OCI-LY7 (cell line): ENCODE measurements at regions not wholly inside any gene's neighbourhood (a gene's known extent, or its start where the extent isn't known, plus 50 kb on each side); places are given as distances from the start of the nearest gene placed in this dataset.

Source experiments
- BruUV-seq: library from RNA; stranded (reverse); fragments of 400-500 nt; replicated peaks from 2 replicates; lab custom pipeline; 2021; lab: Mats Ljungman, UMichigan
- CTCF ChIA-PET: fragments of 300-600 bp; sonication (Branson Sonifier 250); formaldehyde crosslinking; loops from one replicate; lab custom pipeline; 2022; ENCODE audit warnings: antibody characterized with exemption; ENCODE audit not compliant: unreplicated experiment; lab: Charles Lee
- POLR2A ChIA-PET: fragments of 300-600 bp; sonication (Branson Sonifier 250); formaldehyde crosslinking; loops from one replicate; lab custom pipeline; 2022; ENCODE audit warnings: antibody characterized with exemption; lab: Charles Lee
- DNase-seq: peaks from one replicate; pipeline ENCODE4 v3.0.0-alpha.2; 2015; ENCODE audit warnings: low spot score
- H2AFZ ChIP-seq: fragments of 200-600 bp; sonication (generic), shearing (Covaris generic); 2 replicates; pipeline ENCODE4 v1.6.1; 2014; ENCODE audit warnings: mild to moderate bottlenecking, antibody characterized with exemption, low read length, moderate library complexity
- H3K27ac ChIP-seq: fragments of 200-600 bp; sonication (generic); 2 replicates; pipeline ENCODE4 v1.5.1; 2014; ENCODE audit warnings: mixed run types, low read depth, mild to moderate bottlenecking, moderate library complexity, low read length, inconsistent platforms; ENCODE audit not compliant: poor library complexity, severe bottlenecking
- H3K36me3 ChIP-seq: fragments of 200-600 bp; sonication (generic); 2 replicates; pipeline ENCODE4 v1.6.1; 2014; ENCODE audit warnings: mild to moderate bottlenecking, antibody characterized with exemption, low read length, moderate library complexity, mixed read lengths; ENCODE audit not compliant: insufficient read depth
- H3K4me1 ChIP-seq: fragments of 200-600 bp; sonication (generic); 2 replicates; pipeline ENCODE4 v1.5.1; 2014; ENCODE audit warnings: mild to moderate bottlenecking, low read length; ENCODE audit not compliant: insufficient read depth, poor library complexity, severe bottlenecking
- H3K4me2 ChIP-seq: fragments of 200-600 bp; sonication (generic); 2 replicates; pipeline ENCODE4 v1.6.1; 2014; ENCODE audit warnings: mild to moderate bottlenecking, low read length
- H3K4me3 ChIP-seq: fragments of 200-600 bp; sonication (generic); 2 replicates; pipeline ENCODE4 v1.5.1; 2014; ENCODE audit warnings: mild to moderate bottlenecking, low read depth, low read length; ENCODE audit not compliant: poor library complexity, severe bottlenecking
- H3K79me2 ChIP-seq: fragments of 200-600 bp; sonication (generic); 2 replicates; pipeline ENCODE4 v1.6.1; 2016; ENCODE audit warnings: low read depth, mild to moderate bottlenecking, low read length, moderate library complexity, mixed read lengths; ENCODE audit not compliant: insufficient read depth
- H3K9me2 ChIP-seq: fragments of 200-600 bp; sonication (generic); 2 replicates; pipeline ENCODE4 v1.6.1; 2016; ENCODE audit warnings: mild to moderate bottlenecking, low read length, mixed read lengths; ENCODE audit not compliant: insufficient read depth
- H3K9me3 ChIP-seq: fragments of 200-600 bp; sonication (generic); 2 replicates; pipeline ENCODE4 v1.6.1; 2014; ENCODE audit warnings: mild to moderate bottlenecking, mixed run types, low read length, mixed read lengths
- H4K20me1 ChIP-seq: fragments of 200-600 bp; sonication (generic); 2 replicates; pipeline ENCODE4 v1.6.1; 2014; ENCODE audit warnings: mild to moderate bottlenecking, antibody characterized with exemption, low read length, moderate library complexity, mixed read lengths; ENCODE audit not compliant: insufficient read depth
- EZH2phosphoT487 ChIP-seq: fragments of 200-600 bp; sonication (generic); IDR thresholded peaks from 2 replicates; pipeline ENCODE4 v1.6.1; 2018; ENCODE audit warnings: low read depth, borderline replicate concordance, mild to moderate bottlenecking, mixed run types, antibody characterized with exemption, low read length, moderate library complexity, mixed read lengths
- intact Hi-C: fragments of 100-400 bp; cut with micrococcal nuclease; formaldehyde crosslinking; loops from one replicate; pipeline ENCODE4 v1.10.0; 2022; ENCODE audit not compliant: unreplicated experiment
- TF ChIP-seq, protein P1 (sequence below): fragments of 200-600 bp; sonication (generic); conservative IDR thresholded peaks from 2 replicates; pipeline ENCODE4 v1.5.1; 2014; ENCODE audit warnings: mild to moderate bottlenecking, antibody characterized with exemption, low read length, moderate library complexity, mixed read lengths

DNA sequence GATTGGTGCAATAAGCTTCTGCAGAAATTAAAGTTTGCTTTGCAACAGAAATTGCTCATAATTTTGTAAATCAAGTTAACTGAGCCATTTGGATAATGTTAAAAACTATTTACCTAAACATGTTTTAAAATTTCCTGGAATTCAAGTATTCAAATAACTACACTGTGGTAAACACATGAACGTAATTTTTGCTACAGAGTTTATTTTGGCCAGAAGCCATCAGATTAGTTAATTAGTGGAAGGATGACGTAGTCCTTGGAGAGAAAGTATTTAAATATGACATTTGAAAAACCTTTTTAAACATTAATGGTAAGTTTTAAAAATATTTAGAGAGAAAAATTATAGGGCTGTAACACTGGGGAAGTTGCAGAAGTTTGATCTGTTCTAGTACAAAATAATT lies 121.2 kb upstream of the UST start:
- TF ChIP-seq, protein P1, sequence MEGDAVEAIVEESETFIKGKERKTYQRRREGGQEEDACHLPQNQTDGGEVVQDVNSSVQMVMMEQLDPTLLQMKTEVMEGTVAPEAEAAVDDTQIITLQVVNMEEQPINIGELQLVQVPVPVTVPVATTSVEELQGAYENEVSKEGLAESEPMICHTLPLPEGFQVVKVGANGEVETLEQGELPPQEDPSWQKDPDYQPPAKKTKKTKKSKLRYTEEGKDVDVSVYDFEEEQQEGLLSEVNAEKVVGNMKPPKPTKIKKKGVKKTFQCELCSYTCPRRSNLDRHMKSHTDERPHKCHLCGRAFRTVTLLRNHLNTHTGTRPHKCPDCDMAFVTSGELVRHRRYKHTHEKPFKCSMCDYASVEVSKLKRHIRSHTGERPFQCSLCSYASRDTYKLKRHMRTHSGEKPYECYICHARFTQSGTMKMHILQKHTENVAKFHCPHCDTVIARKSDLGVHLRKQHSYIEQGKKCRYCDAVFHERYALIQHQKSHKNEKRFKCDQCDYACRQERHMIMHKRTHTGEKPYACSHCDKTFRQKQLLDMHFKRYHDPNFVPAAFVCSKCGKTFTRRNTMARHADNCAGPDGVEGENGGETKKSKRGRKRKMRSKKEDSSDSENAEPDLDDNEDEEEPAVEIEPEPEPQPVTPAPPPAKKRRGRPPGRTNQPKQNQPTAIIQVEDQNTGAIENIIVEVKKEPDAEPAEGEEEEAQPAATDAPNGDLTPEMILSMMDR, result no peak
- BruUV-seq, result no TSS peak

DNA sequence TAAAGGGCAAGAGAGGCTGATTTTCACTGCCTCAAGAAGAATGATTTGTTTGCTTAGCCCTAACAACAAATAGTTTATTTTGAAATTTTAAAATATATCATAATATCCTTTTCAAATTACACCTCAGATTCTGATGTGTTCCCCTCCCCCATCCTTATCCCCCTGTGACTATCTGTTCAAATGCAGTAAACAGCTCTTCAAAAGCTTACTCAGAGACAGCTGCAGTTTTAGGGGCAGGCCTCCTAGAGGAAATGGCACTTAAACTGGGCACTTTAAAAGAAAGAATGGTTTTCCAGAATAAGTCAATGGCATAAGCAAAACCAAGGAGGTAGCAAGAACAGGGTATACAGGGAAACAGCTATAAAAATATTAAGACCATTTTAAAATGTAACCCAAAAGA lies 118.6 kb upstream of the UST start:
- Histone ChIP-seq H3K9me3 (no peaks in the 10 kb centered on the region), H3K36me3 (no peaks in the 10 kb centered on the region), H3K9me2 (no peaks in the 10 kb centered on the region), H4K20me1 (no peaks in the 10 kb centered on the region), H3K4me3 (no peak overlapping the region), H3K79me2 (no peaks in the 10 kb centered on the region), H3K4me1 (no peaks in the 10 kb centered on the region), H2AFZ (no peak overlapping the region), H3K27ac (no peak overlapping the region), H3K4me2 (no peak overlapping the region)
- ChIA-PET CTCF (no interaction called here), POLR2A (interaction anchor here (0.7 to 1.3 kb wide), 2 partner anchors 17 to 92 kb away, joined by 3 read pairs; no protein-coding TSS in a partner anchor)
- no TSS peak for BruUV-seq
- intact Hi-C loops, result no loop called here
- TF ChIP-seq EZH2phosphoT487, result no peak
- TF ChIP-seq, protein P1, result no peak
- no peak for DNase-seq

More for the DNA sequence above, 121.2 kb upstream of the UST start:
- no peaks in the 10 kb centered on the region for H3K79me2 ChIP-seq
- DNase-seq, result no peak
- H4K20me1 ChIP-seq, result no peaks in the 10 kb centered on the region
- ChIA-PET POLR2A (no interaction called here), CTCF (no interaction called here)
- no peak overlapping the region for H3K4me2 ChIP-seq
- no peak overlapping the region for H3K4me3 ChIP-seq
- H3K27ac ChIP-seq, result no peak overlapping the region
- intact Hi-C loops, result no loop called here
- no peaks in the 10 kb centered on the region for H3K9me2 ChIP-seq
- H3K36me3 ChIP-seq, result no peaks in the 10 kb centered on the region
- H3K4me1 ChIP-seq, result no peaks in the 10 kb centered on the region
- H3K9me3 ChIP-seq, result no peaks in the 10 kb centered on the region
- H2AFZ ChIP-seq, result no peak overlapping the region

DNA sequence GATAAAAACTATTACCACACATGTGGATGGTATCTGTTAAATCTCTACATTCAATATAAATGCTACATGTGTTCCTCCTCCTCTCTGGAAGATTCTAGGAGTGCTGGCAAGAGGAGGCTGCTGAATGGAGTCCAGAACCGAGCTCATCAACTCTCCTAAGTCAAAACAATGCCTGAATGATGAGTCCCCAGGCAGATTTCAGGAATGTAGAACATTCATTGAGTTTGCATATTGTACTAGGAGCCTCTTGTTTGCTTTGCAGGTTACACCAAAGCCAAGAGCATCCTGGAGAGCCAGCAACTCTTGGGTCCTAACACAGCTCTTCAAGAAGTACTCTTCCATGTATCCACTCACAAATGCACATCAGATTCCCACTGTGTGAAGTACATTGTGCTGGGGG lies 117.6 kb upstream of the UST start:
- no peak overlapping the region for H3K27ac ChIP-seq
- DNase-seq, result no peak
- TF ChIP-seq, protein P1, result no peak
- no peak for TF ChIP-seq EZH2phosphoT487
- H3K4me3 ChIP-seq, result no peak overlapping the region
- H3K4me1 ChIP-seq, result no peaks in the 10 kb centered on the region
- no peaks in the 10 kb centered on the region for H4K20me1 ChIP-seq
- H3K9me2 ChIP-seq, result no peaks in the 10 kb centered on the region
- CTCF ChIA-PET, result no interaction called here
- H2AFZ ChIP-seq, result no peak overlapping the region
- POLR2A ChIA-PET, result interaction anchor here (1.3 kb wide), 1 partner anchor 16 kb away, joined by 3 read pairs; no protein-coding TSS in a partner anchor
- no peaks in the 10 kb centered on the region for H3K9me3 ChIP-seq
- no peaks in the 10 kb centered on the region for H3K36me3 ChIP-seq
- intact Hi-C loops, result no loop called here
- BruUV-seq, result no TSS peak
- H3K4me2 ChIP-seq, result no peak overlapping the region
- no peaks in the 10 kb centered on the region for H3K79me2 ChIP-seq
